ENCODE measurements at regions not wholly inside any gene's neighbourhood (a gene's known extent, or its start where the extent isn't known, plus 50 kb on each side); places are given as distances from the start of the nearest gene placed in this dataset.
A peak's percentile ranks its signal among the peaks of the same experiment; 100 is the strongest.

- no peak overlapping the region for H3K4me3 ChIP-seq
- WGBS: 69% methylated on average over 1 of the region's 1 CpG
- TF ChIP-seq POLR2A (IDR thresholded peaks at IDR 0.05) (no peak), CTCF (IDR thresholded peaks at IDR 0.05) (no peak), POLR2AphosphoS5 (IDR thresholded peaks at IDR 0.05) (no peak)
Measured at GRCh38 chr17:5877366-5877765, 192.8 kb upstream of the WSCD1 start.

GRCh38 chr17:5877948-5878347, 192.2 kb upstream of the WSCD1 start:
- Histone ChIP-seq H3K27me3 (replicated peaks; ENCODE audit: insufficient read depth) (no peaks in the 10 kb centered on the region), H3K9me3 (no peaks in the 10 kb centered on the region), H3K36me3 (no peaks in the 10 kb centered on the region), H3K4me3 (no peak overlapping the region), H3K4me1 (replicated peaks) (no peaks in the 10 kb centered on the region), H3K27ac (no peak overlapping the region)
- peak; percentile 34 for DNase-seq (ENCODE audit: low spot score)
- intact Hi-C loops (cut with DNase I): no loop called here
- WGBS: 22% methylated on average over 10 of the region's 10 CpGs
- peak; percentile 55 for TF ChIP-seq POLR2AphosphoS5 (IDR thresholded peaks at IDR 0.05)
- TF ChIP-seq POLR2A (IDR thresholded peaks at IDR 0.05): no peak
- no peak for TF ChIP-seq CTCF (IDR thresholded peaks at IDR 0.05)

More at GRCh38 chr17:5877366-5877765, 192.8 kb upstream of the WSCD1 start:
- no peaks in the 10 kb centered on the region for H3K9me3 ChIP-seq
- DNase-seq (ENCODE audit: low spot score): no peak
- no peaks in the 10 kb centered on the region for H3K4me1 ChIP-seq (replicated peaks)
- no peak overlapping the region for H3K27ac ChIP-seq
- no peaks in the 10 kb centered on the region for H3K36me3 ChIP-seq
- intact Hi-C loops (cut with DNase I): no loop called here
- no peaks in the 10 kb centered on the region for H3K27me3 ChIP-seq (replicated peaks; ENCODE audit: insufficient read depth)

- Histone ChIP-seq H3K36me3 (no peaks in the 10 kb centered on the region), H3K9me3 (no peaks in the 10 kb centered on the region), H3K27ac (no peak overlapping the region), H3K27me3 (replicated peaks; ENCODE audit: insufficient read depth) (peaks cover 3% of the 10 kb centered on the region), H3K4me1 (replicated peaks) (no peaks in the 10 kb centered on the region), H3K4me3 (no peak overlapping the region)
- intact Hi-C loops (cut with DNase I): no loop called here
- WGBS: 89% methylated on average over 6 of the region's 6 CpGs
- no peak for TF ChIP-seq CTCF (IDR thresholded peaks at IDR 0.05)
- no peak for TF ChIP-seq POLR2AphosphoS5 (IDR thresholded peaks at IDR 0.05)
- no peak for TF ChIP-seq POLR2A (IDR thresholded peaks at IDR 0.05)
- no peak for DNase-seq (ENCODE audit: low spot score)
Measured at GRCh38 chr17:5881849-5882248, 188.3 kb upstream of the WSCD1 start.

- WGBS: 36% methylated on average over 13 of the region's 13 CpGs
- no peaks in the 10 kb centered on the region for H3K36me3 ChIP-seq
- no peak overlapping the region for H3K27ac ChIP-seq
- H3K27me3 ChIP-seq (replicated peaks; ENCODE audit: insufficient read depth): peaks cover 3% of the 10 kb centered on the region
- intact Hi-C loops (cut with DNase I): no loop called here
- H3K9me3 ChIP-seq: no peaks in the 10 kb centered on the region
- H3K4me3 ChIP-seq: no peak overlapping the region
- TF ChIP-seq POLR2AphosphoS5 (IDR thresholded peaks at IDR 0.05) (no peak), CTCF (IDR thresholded peaks at IDR 0.05) (no peak), POLR2A (IDR thresholded peaks at IDR 0.05) (no peak)
- H3K4me1 ChIP-seq (replicated peaks): no peaks in the 10 kb centered on the region
- no peak for DNase-seq (ENCODE audit: low spot score)
Measured at GRCh38 chr17:5883775-5884665, 186.2 kb upstream of the WSCD1 start.

GRCh38 chr17:5885336-5885735, 184.8 kb upstream of the WSCD1 start:
- WGBS: 93% methylated on average over 4 of the region's 4 CpGs
- H3K9me3 ChIP-seq: no peaks in the 10 kb centered on the region
- no peak for DNase-seq (ENCODE audit: low spot score)
- intact Hi-C loops (cut with DNase I): no loop called here
- no peak overlapping the region for H3K4me3 ChIP-seq
- H3K4me1 ChIP-seq (replicated peaks): no peaks in the 10 kb centered on the region
- peaks cover 3% of the 10 kb centered on the region for H3K27me3 ChIP-seq (replicated peaks; ENCODE audit: insufficient read depth)
- TF ChIP-seq CTCF (IDR thresholded peaks at IDR 0.05) (no peak), POLR2A (IDR thresholded peaks at IDR 0.05) (no peak), POLR2AphosphoS5 (IDR thresholded peaks at IDR 0.05) (no peak)
- H3K27ac ChIP-seq: no peak overlapping the region
- H3K36me3 ChIP-seq: no peaks in the 10 kb centered on the region

All from prostate gland (tissue), 2 donors.